Heart right ventricle (tissue), 16 donors: ENCODE measurements at regions not wholly inside any gene's neighbourhood (a gene's known extent, or its start where the extent isn't known, plus 50 kb on each side); places are given as distances from the start of the nearest gene placed in this dataset.

Experiments used
- ATAC-seq, 8 donors: fragments of 200-7000 bp; cut with Tn5 transposase; one replicate each; pipeline ENCODE4 v1.9.1; 2020; ENCODE audit warnings: mild to moderate bottlenecking in 8 of 8, moderate library complexity in 8 of 8, moderate number of reproducible peaks in 1 of 8
- DNase-seq, 2 donors: peaks; one replicate each; pipeline ENCODE4 v3.0.0-alpha.2; 2020
- H3K27ac ChIP-seq, 10 donors: fragments of 200-600 bp; sonication (generic) in 2 of 10; one replicate each; pipeline versions ENCODE4 v1.5.0 to v1.8.0; 2020 to 2022; ENCODE audit warnings: mild to moderate bottlenecking in 3 of 10
- H3K27me3 ChIP-seq, 7 donors: fragments of 200-600 bp; one replicate each; pipeline ENCODE4 v1.8.0; 2021 to 2022; ENCODE audit warnings: mild to moderate bottlenecking in 2 of 7
- H3K36me3 ChIP-seq, 9 donors: fragments of 200-600 bp; sonication (generic) in 1 of 9; one replicate each; pipeline versions ENCODE4 v1.5.0 to v1.8.0; 2020 to 2022; ENCODE audit warnings: mild to moderate bottlenecking in 2 of 9
- H3K4me1 ChIP-seq, 9 donors: fragments of 200-600 bp; sonication (generic) in 1 of 9; one replicate each; pipeline versions ENCODE4 v1.5.0 to v1.8.0; 2020 to 2022; ENCODE audit warnings: mild to moderate bottlenecking in 4 of 9
- H3K4me3 ChIP-seq, 10 donors: fragments of 200-600 bp; sonication (generic) in 2 of 10; one replicate each; pipeline versions ENCODE4 v1.5.0 to v1.8.0; 2020 to 2022; ENCODE audit warnings: mild to moderate bottlenecking in 7 of 10, moderate library complexity in 2 of 10
- H3K9me3 ChIP-seq, 11 donors: fragments of 200-600 bp in 10 of 11; sonication (generic) in 2 of 11; one replicate each; pipeline versions ENCODE4 v1.5.0 to v1.8.0; 2013 to 2022; ENCODE audit warnings: mild to moderate bottlenecking in 2 of 11, control low read depth in 1 of 11, moderate library complexity in 1 of 11
- CTCF ChIP-seq, 9 donors: fragments of 200-600 bp; sonication (generic) in 2 of 9; IDR thresholded peaks; one replicate each; pipeline versions ENCODE4 v1.5.0 to v1.8.0; 2021 to 2022; ENCODE audit warnings: antibody characterized with exemption in 9 of 9, mild to moderate bottlenecking in 5 of 9, moderate library complexity in 1 of 9
- WGBS, 2 donors: extraction: QIAGEN DNeasy Blood & Tissue Kit; methylation state at CpG; one replicate each; pipeline ENCODE4 v1.1.7; 2013; ENCODE audit warnings: inconsistent platforms in 1 of 2; 5-methylcytosine and 5-hydroxymethylcytosine counted together
- intact Hi-C, 10 donors: fragments of 100-400 bp; cut with DNase I; formaldehyde crosslinking; loops; one replicate each; pipeline versions ENCODE4 v1.11.1 to v1.14.2; 2022
- donor health status: Arrhythmogenic right ventricular cardiomyopathy.
- donor health status: ischemic (EF 13 %, LVEDD 7.1; RV severe dilation, severe dysfunction).
- donor health status: healthy with polysubstance abuse.
- donor health status: DM: no; HTN: yes; CAD: no.
- donor health status: DM: no; HTN: no; CAD: no.
- donor health status: ischemic (EF 25% LVEDD 6.9; RV normal size, moderate dysfunction).
- donor health status: ischemic (EF 25% LVEDD 5.7; RV mildly dilated, moderate dysfunction).
- donor health status: healthy.
- donor health status: DM: yes; HTN: yes; CAD: no.
- donor health status: Ischemic cardiomyopathy.
- donor health status: ischemic (EF 35%, LVEDD 5.7; RV mildly dilated, moderate dysfunction).
- donor health status: nonischemic (EF 11% LVEDD 7.7; RV severe dilation, severe dysfunction).
- donor health status: DM: yes; HTN: yes; CAD: no.
- donor health status: PGD.
- donor health status: ischemic (EF 29% LVEDD 5.4; RV normal size, mild dysfunction).
- donor health status: nonischemic (EF 23%, LVEDD 6.1; RV moderate dilation, normal function).

GRCh38 chr7:49403844-49404243, 369.6 kb upstream of the VWC2 start:
- Histone ChIP-seq H3K27me3 (no peaks in the 10 kb centered on the region), H3K27ac (no peak overlapping the region), H3K4me3 (no peak overlapping the region), H3K36me3 (no peaks in the 10 kb centered on the region), H3K9me3 (no peaks in the 10 kb centered on the region), H3K4me1 (no peaks in the 10 kb centered on the region)
- no peak for TF ChIP-seq CTCF (IDR thresholded peaks at IDR 0.05)
- no peak for ATAC-seq
- DNase-seq: no peak
- intact Hi-C loops: no loop called here
- WGBS, 2 donors: 80 to 86% methylated on average over 2 of the region's 2 CpGs

- TF ChIP-seq CTCF (IDR thresholded peaks at IDR 0.05): no peak
- H3K9me3 ChIP-seq: no peaks in the 10 kb centered on the region
- WGBS, 2 donors: 79 to 82% methylated on average over 4 of the region's 4 CpGs
- H3K4me3 ChIP-seq: no peak overlapping the region
- H3K4me1 ChIP-seq: no peaks in the 10 kb centered on the region
- no peaks in the 10 kb centered on the region for H3K36me3 ChIP-seq
- H3K27ac ChIP-seq: no peak overlapping the region
- ATAC-seq (no peak), DNase-seq (no peak)
- intact Hi-C loops: no loop called here
- no peaks in the 10 kb centered on the region for H3K27me3 ChIP-seq
Observed at GRCh38 chr7:49407205-49407604, 366.2 kb upstream of the VWC2 start.

GRCh38 chr7:49417034-49417433, 356.4 kb upstream of the VWC2 start:
- no peaks in the 10 kb centered on the region for H3K4me1 ChIP-seq
- no peaks in the 10 kb centered on the region for H3K27me3 ChIP-seq
- H3K36me3 ChIP-seq: no peaks in the 10 kb centered on the region
- 67 to 68% methylated on average over 2 of the region's 2 CpGs for WGBS, 2 donors
- DNase-seq (no peak), ATAC-seq (no peak)
- intact Hi-C loops: no loop called here
- H3K4me3 ChIP-seq: no peak overlapping the region
- no peak for TF ChIP-seq CTCF (IDR thresholded peaks at IDR 0.05)
- peaks cover 0 to 4% (median 0%) of the 10 kb centered on the region in 11 donors for H3K9me3 ChIP-seq
- H3K27ac ChIP-seq: no peak overlapping the region

GRCh38 chr7:49418963-49419362, 354.5 kb upstream of the VWC2 start:
- Histone ChIP-seq H3K27ac (no peak overlapping the region), H3K9me3 (peaks cover 0 to 4% (median 0%) of the 10 kb centered on the region in 11 donors), H3K27me3 (no peaks in the 10 kb centered on the region), H3K4me3 (no peak overlapping the region), H3K4me1 (no peaks in the 10 kb centered on the region), H3K36me3 (no peaks in the 10 kb centered on the region)
- TF ChIP-seq CTCF (IDR thresholded peaks at IDR 0.05): no peak
- no peak for ATAC-seq
- DNase-seq: no peak
- 75 to 77% methylated on average over 3 of the region's 3 CpGs for WGBS, 2 donors
- intact Hi-C loops: no loop called here

GRCh38 chr7:49422564-49422963, 350.9 kb upstream of the VWC2 start:
- Histone ChIP-seq H3K4me1 (no peaks in the 10 kb centered on the region), H3K27me3 (no peaks in the 10 kb centered on the region)
- ATAC-seq: no peak

More at GRCh38 chr7:49422564-49422963, 350.9 kb upstream of the VWC2 start:
- intact Hi-C loops: no loop called here
- no peak for DNase-seq
- Histone ChIP-seq H3K9me3 (no peaks in the 10 kb centered on the region), H3K27ac (no peak overlapping the region), H3K36me3 (no peaks in the 10 kb centered on the region), H3K4me3 (no peak overlapping the region)
- TF ChIP-seq CTCF (IDR thresholded peaks at IDR 0.05): no peak
